IMR-90 (cell line): ENCODE measurements at regions not wholly inside any gene's neighbourhood (a gene's known extent, or its start where the extent isn't known, plus 50 kb on each side); places are given as distances from the start of the nearest gene placed in this dataset.

Experiments used
- ATAC-seq: fragments of 200-7000 bp; cut with Tn5 transposase; 2 replicates; pipeline ENCODE4 v1.9.1; 2020; ENCODE audit warnings: low read depth, mild to moderate bottlenecking, moderate library complexity
- BruUV-seq: library from RNA; stranded (reverse); fragments of 400-500 nt; replicated peaks from 2 replicates; lab custom pipeline; 2021; lab: Mats Ljungman, UMichigan
- CTCF ChIA-PET: fragments of 300-600 bp; formaldehyde crosslinking; extraction: SDS; loops from one replicate; lab custom pipeline; 2021; ENCODE audit warnings: antibody characterized with exemption; lab: Yijun Ruan, JAX
- POLR2A ChIA-PET: fragments of 300-600 bp; sonication (Branson Sonifier 250); formaldehyde crosslinking; loops from one replicate; lab custom pipeline; 2022; ENCODE audit warnings: antibody characterized with exemption; ENCODE audit not compliant: unreplicated experiment; lab: Charles Lee
- DNase-seq: peaks from one replicate; pipeline ENCODE4 v3.0.0; 2013
- H2AFZ ChIP-seq: replicated peaks from 2 replicates; pipeline ENCODE3; 2013; ENCODE audit warnings: low read length, mild to moderate bottlenecking; ENCODE audit not compliant: poor library complexity
- H2AK5ac ChIP-seq: 2 replicates; pipeline ENCODE4 v1.6.1; 2013; ENCODE audit warnings: low read depth, low read length, inconsistent platforms
- H2AK9ac ChIP-seq: replicated peaks from 2 replicates; pipeline ENCODE3; 2013; ENCODE audit warnings: mild to moderate bottlenecking, low read depth, low read length, moderate library complexity; ENCODE audit not compliant: poor library complexity
- H2BK120ac ChIP-seq: 2 replicates; pipeline ENCODE4 v1.6.1; 2013; ENCODE audit warnings: low read depth, low read length, inconsistent platforms
- H2BK15ac ChIP-seq: 3 replicates; pipeline ENCODE4 v1.6.1; 2013; ENCODE audit warnings: low read depth, low read length, inconsistent platforms
- H2BK20ac ChIP-seq: 2 replicates; pipeline ENCODE4 v1.6.1; 2013; ENCODE audit warnings: low read depth, mild to moderate bottlenecking, inconsistent platforms, low read length, moderate library complexity
- H2BK5ac ChIP-seq: 2 replicates; pipeline ENCODE4 v1.6.1; 2013; ENCODE audit warnings: mild to moderate bottlenecking, low read depth, low read length, inconsistent platforms; ENCODE audit not compliant: poor library complexity, severe bottlenecking
- H3K14ac ChIP-seq: replicated peaks from 2 replicates; pipeline ENCODE4 v1.6.1; 2013; ENCODE audit warnings: low read depth, low read length, inconsistent platforms
- H3K18ac ChIP-seq: 2 replicates; pipeline ENCODE4 v1.6.1; 2013; ENCODE audit warnings: low read depth, low read length, control low read depth
- H3K23ac ChIP-seq: 2 replicates; pipeline ENCODE4 v1.6.1; 2013; ENCODE audit warnings: low read depth, low read length, inconsistent platforms
- H3K27ac ChIP-seq: 2 replicates; pipeline ENCODE4 v1.5.1; 2013; ENCODE audit warnings: mild to moderate bottlenecking, control low read depth, low read length; ENCODE audit not compliant: insufficient read depth
- H3K27me3 ChIP-seq: 2 replicates; pipeline ENCODE4 v1.6.1; 2013; ENCODE audit warnings: low read length; ENCODE audit not compliant: control insufficient read depth, insufficient read depth
- H3K36me3 ChIP-seq: 2 replicates; pipeline ENCODE4 v1.6.1; 2013; ENCODE audit warnings: low read length, mixed read lengths; ENCODE audit not compliant: control insufficient read depth, insufficient read depth
- H3K4ac ChIP-seq: 2 replicates; pipeline ENCODE4 v1.6.1; 2013; ENCODE audit warnings: low read depth, low read length, inconsistent platforms
- H3K4me1 ChIP-seq: 2 replicates; pipeline ENCODE4 v1.6.1; 2013; ENCODE audit warnings: low read length, mixed read lengths; ENCODE audit not compliant: control insufficient read depth, insufficient read depth
- H3K4me2 ChIP-seq: 2 replicates; pipeline ENCODE4 v1.6.1; 2013; ENCODE audit warnings: low read depth, mild to moderate bottlenecking, control low read depth, low read length, moderate library complexity
- H3K4me3 ChIP-seq: 2 replicates; pipeline ENCODE4 v1.5.1; 2013; ENCODE audit warnings: low read depth, mild to moderate bottlenecking, control low read depth, low read length, moderate library complexity; ENCODE audit not compliant: insufficient read depth
- H3K56ac ChIP-seq: 2 replicates; pipeline ENCODE4 v1.6.1; 2013; ENCODE audit warnings: low read length, inconsistent platforms; ENCODE audit not compliant: insufficient read depth; ENCODE audit errors: extremely low read depth
- H3K79me1 ChIP-seq, 2 experiments: 2 replicates each; pipeline ENCODE4 v1.6.1; 2013; ENCODE audit warnings: low read length in 2 of 2, inconsistent platforms in 1 of 2, low read depth in 1 of 2
- H3K9ac ChIP-seq: 2 replicates; pipeline ENCODE4 v1.6.1; 2013; ENCODE audit warnings: low read depth, low read length, control low read depth
- H3K9me1 ChIP-seq: 2 replicates; pipeline ENCODE4 v1.6.1; 2013; ENCODE audit warnings: low read length, inconsistent platforms; ENCODE audit not compliant: insufficient read depth
- H3K9me3 ChIP-seq: 2 replicates; pipeline ENCODE4 v1.6.1; 2013; ENCODE audit warnings: low read length; ENCODE audit not compliant: control insufficient read depth, insufficient read depth
- H4K20me1 ChIP-seq: 2 replicates; pipeline ENCODE4 v1.6.1; 2013; ENCODE audit warnings: low read length, inconsistent platforms; ENCODE audit not compliant: insufficient read depth
- H4K5ac ChIP-seq: 2 replicates; pipeline ENCODE4 v1.6.1; 2013; ENCODE audit warnings: mild to moderate bottlenecking, low read depth, low read length, control low read depth
- H4K8ac ChIP-seq, 2 experiments: 2 replicates each; pipeline ENCODE4 v1.6.1; 2013; ENCODE audit warnings: low read depth in 2 of 2, low read length in 2 of 2, control low read depth in 1 of 2, inconsistent platforms in 1 of 2
- H4K91ac ChIP-seq: 2 replicates; pipeline ENCODE4 v1.6.1; 2013; ENCODE audit warnings: low read depth, low read length, inconsistent platforms; ENCODE audit not compliant: insufficient read depth
- BHLHE40 ChIP-seq: fragments of 150-350 bp; IDR thresholded peaks from 2 replicates; pipeline ENCODE4 v1.6.1; 2016; ENCODE audit warnings: mild to moderate bottlenecking, low read depth, low read length
- CEBPB ChIP-seq: IDR thresholded peaks from 2 replicates; pipeline ENCODE4 v1.6.1; 2012; ENCODE audit warnings: low read depth, low read length, improper control_type of control experiment
- CHD1 ChIP-seq: IDR thresholded peaks from 2 replicates; pipeline ENCODE4 v1.6.1; 2012; ENCODE audit warnings: low read depth, low read length, improper control_type of control experiment
- ELK1 ChIP-seq: fragments of 150-350 bp; IDR thresholded peaks from 2 replicates; pipeline ENCODE4 v1.6.1; 2016; ENCODE audit warnings: low read depth, mild to moderate bottlenecking, low read length, moderate library complexity, borderline replicate concordance
- FOS ChIP-seq: fragments of 150-350 bp; IDR thresholded peaks from 2 replicates; pipeline ENCODE4 v1.6.1; 2016; ENCODE audit warnings: low read depth, low read length
- MAFK ChIP-seq: IDR thresholded peaks from 2 replicates; pipeline ENCODE4 v1.6.1; 2012; ENCODE audit warnings: low read depth, low read length, improper control_type of control experiment
- MAZ ChIP-seq: IDR thresholded peaks from 2 replicates; pipeline ENCODE4 v1.6.1; 2012; ENCODE audit warnings: low read depth, mild to moderate bottlenecking, low read length, improper control_type of control experiment, moderate library complexity, borderline replicate concordance
- MXI1 ChIP-seq: IDR thresholded peaks from 2 replicates; pipeline ENCODE4 v1.6.1; 2012; ENCODE audit warnings: low read depth, mild to moderate bottlenecking, low read length, moderate library complexity, borderline replicate concordance
- NFE2L2 ChIP-seq: fragments of 150-350 bp; IDR thresholded peaks from 2 replicates; pipeline ENCODE4 v1.6.1; 2016; ENCODE audit warnings: low read depth, mild to moderate bottlenecking, low read length
- POLR2A ChIP-seq: IDR thresholded peaks from 2 replicates; pipeline ENCODE4 v1.6.1; 2012; ENCODE audit warnings: mild to moderate bottlenecking, low read depth, low read length
- RAD21 ChIP-seq: IDR thresholded peaks from 2 replicates; pipeline ENCODE4 v1.6.1; 2012; ENCODE audit warnings: low read length, improper control_type of control experiment
- RCOR1 ChIP-seq: IDR thresholded peaks from 2 replicates; pipeline ENCODE4 v1.6.1; 2012; ENCODE audit warnings: mild to moderate bottlenecking, low read length, improper control_type of control experiment; ENCODE audit not compliant: insufficient replicate concordance
- RFX5 ChIP-seq: IDR thresholded peaks from 2 replicates; pipeline ENCODE4 v1.8.0; 2012; ENCODE audit warnings: low read depth, mild to moderate bottlenecking, low read length, moderate library complexity
- SMC3 ChIP-seq: fragments of 150-350 bp; IDR thresholded peaks from 2 replicates; pipeline ENCODE4 v1.6.1; 2016; ENCODE audit warnings: low read depth, mild to moderate bottlenecking, antibody characterized with exemption, low read length, moderate library complexity
- WGBS, 2 experiments: methylation state at CpG; one replicate each; pipeline versions ENCODE4 v1.1.5 to v1.1.7; 2013; ENCODE audit warnings: missing lambda C conversion rate in 2 of 2; ENCODE audit not compliant: insufficient read length in 1 of 2; ENCODE audit errors: extremely low coverage in 2 of 2; 5-methylcytosine and 5-hydroxymethylcytosine counted together
- dilution Hi-C: fragments of 300-500 bp; cut with HindIII; formaldehyde crosslinking; loops from one replicate; pipeline ENCODE4 v1.14.3; 2018; ENCODE audit warnings: low sequenced_read_pairs; ENCODE audit not compliant: unreplicated experiment
- in situ Hi-C: fragments of 300-500 bp; cut with MboI; formaldehyde crosslinking; loops from 3 replicates; pipeline ENCODE4 v1.14.3; 2019; ENCODE audit warnings: low sequenced_read_pairs, inconsistent platforms, mixed read lengths
- intact Hi-C: fragments of 100-400 bp; cut with micrococcal nuclease; formaldehyde crosslinking; loops from 2 replicates; pipeline ENCODE4 v1.10.0; 2022
- TF ChIP-seq, protein P1 (sequence below): fragments of 150-350 bp; IDR thresholded peaks from 2 replicates; pipeline ENCODE4 v1.6.1; 2017; ENCODE audit warnings: mild to moderate bottlenecking, antibody characterized with exemption, low read length, low read depth

GRCh38 chr4:1576961-1577821, 106.9 kb downstream of the FAM53A start:
- ChIA-PET CTCF (no interaction called here), POLR2A (no interaction called here)
- ATAC-seq (no peak), DNase-seq (no peak)
- peaks cover 2% of the 10 kb centered on the region; the same call in 1 of the 2 replicates for H3K4me1 ChIP-seq
- H2BK5ac ChIP-seq, result no peak overlapping the region
- 79% methylated on average over 8 of the region's 30 CpGs; no CpG with 5 or more reads in 1 of the 2 experiments for WGBS, 2 experiments
- H3K4me3 ChIP-seq, result no peak overlapping the region
- H2BK15ac ChIP-seq, result no peak overlapping the region
- H3K56ac ChIP-seq, result no peak overlapping the region
- H4K5ac ChIP-seq, result no peak overlapping the region
- no peak overlapping the region for H2BK120ac ChIP-seq
- H3K79me1 ChIP-seq, result no peaks in the 10 kb centered on the region
- no TSS peak for BruUV-seq
- H2AK5ac ChIP-seq, result no peak overlapping the region
- no peak overlapping the region for H3K4me2 ChIP-seq
- no peaks in the 10 kb centered on the region for H3K9me3 ChIP-seq
- no peak overlapping the region for H2AFZ ChIP-seq
- H3K23ac ChIP-seq, result no peak overlapping the region
- no peaks in the 10 kb centered on the region for H3K9me1 ChIP-seq
- H3K27ac ChIP-seq, result no peak overlapping the region
- H2AK9ac ChIP-seq, result no peak overlapping the region
- no peak overlapping the region for H3K14ac ChIP-seq
- H3K9ac ChIP-seq, result no peak overlapping the region
- H3K18ac ChIP-seq, result no peak overlapping the region
- H3K4ac ChIP-seq, result no peak overlapping the region
- H3K36me3 ChIP-seq, result no peaks in the 10 kb centered on the region
- dilution Hi-C loops, result no loop called here
- intact Hi-C loops, result no loop called here
- no peak overlapping the region for H4K91ac ChIP-seq
- H4K8ac ChIP-seq, result no peak overlapping the region
- peaks cover 17% of the 10 kb centered on the region for H3K27me3 ChIP-seq
- H2BK20ac ChIP-seq, result no peak overlapping the region
- in situ Hi-C loops, result no loop called here
- no peaks in the 10 kb centered on the region for H4K20me1 ChIP-seq
- TF ChIP-seq, protein P1, sequence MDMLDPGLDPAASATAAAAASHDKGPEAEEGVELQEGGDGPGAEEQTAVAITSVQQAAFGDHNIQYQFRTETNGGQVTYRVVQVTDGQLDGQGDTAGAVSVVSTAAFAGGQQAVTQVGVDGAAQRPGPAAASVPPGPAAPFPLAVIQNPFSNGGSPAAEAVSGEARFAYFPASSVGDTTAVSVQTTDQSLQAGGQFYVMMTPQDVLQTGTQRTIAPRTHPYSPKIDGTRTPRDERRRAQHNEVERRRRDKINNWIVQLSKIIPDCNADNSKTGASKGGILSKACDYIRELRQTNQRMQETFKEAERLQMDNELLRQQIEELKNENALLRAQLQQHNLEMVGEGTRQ, result no peak
- TF ChIP-seq MAFK (no peak), RAD21 (no peak), SMC3 (no peak), FOS (no peak), ELK1 (no peak), CHD1 (no peak), BHLHE40 (no peak), NFE2L2 (no peak), CEBPB (no peak), POLR2A (no peak), RCOR1 (no peak), RFX5 (no peak), MXI1 (no peak), MAZ (no peak)
